ENCODE measurements at regions not wholly inside any gene's neighbourhood (a gene's known extent, or its start where the extent isn't known, plus 50 kb on each side); places are given as distances from the start of the nearest gene placed in this dataset.

GRCh38 chr18:72104851-72105250, 439.3 kb downstream of the CBLN2 start:
- DNase-seq (ENCODE audit: low spot score) = no peak
- H3K4me1 Mint-ChIP-seq = peaks cover 17% of the 10 kb centered on the region
- Histone ChIP-seq H3K9ac (no peak overlapping the region), H3K4me1 (peaks cover 9% of the 10 kb centered on the region), H2AFZ (replicated peaks) (no peak overlapping the region), H3K79me2 (ENCODE audit: low read depth) (no peaks in the 10 kb centered on the region), H3F3A (ENCODE audit: low read depth) (no peaks in the 10 kb centered on the region), H3K4me2 (no peak overlapping the region), H3K27me3 (no peaks in the 10 kb centered on the region), H3K36me3 (no peaks in the 10 kb centered on the region), H3K4me3 (no peak overlapping the region), H3K27ac (no peak overlapping the region), H3K9me3 (ENCODE audit: low read depth) (no peaks in the 10 kb centered on the region), H4K20me1 (ENCODE audit: low read depth) (no peaks in the 10 kb centered on the region)
- no peaks in the 10 kb centered on the region for H3K36me3 Mint-ChIP-seq
- H3K27me3 Mint-ChIP-seq (ENCODE audit: insufficient read depth, low read depth) = no peaks in the 10 kb centered on the region
- TF ChIP-seq EZH2 (IDR thresholded peaks at IDR 0.05) (no peak), EZH2phosphoT487 (IDR thresholded peaks at IDR 0.05) (no peak), CTCF (IDR thresholded peaks at IDR 0.05) (no peak)
- no peak overlapping the region for H3K4me3 Mint-ChIP-seq
- no peak overlapping the region for H3K27ac Mint-ChIP-seq
- no peaks in the 10 kb centered on the region for H3K9me3 Mint-ChIP-seq

- Mint-ChIP-seq H3K4me3 (no peak overlapping the region), H3K27ac (no peak overlapping the region), H3K9me3 (no peaks in the 10 kb centered on the region), H3K4me1 (peaks cover 3% of the 10 kb centered on the region), H3K27me3 (ENCODE audit: insufficient read depth, low read depth) (no peaks in the 10 kb centered on the region), H3K36me3 (no peaks in the 10 kb centered on the region)
- H3K4me2 ChIP-seq = no peak overlapping the region
- H3K27me3 ChIP-seq = no peaks in the 10 kb centered on the region
- no peaks in the 10 kb centered on the region for H3F3A ChIP-seq (ENCODE audit: low read depth)
- H3K9ac ChIP-seq = no peak overlapping the region
- H3K9me3 ChIP-seq (ENCODE audit: low read depth) = no peaks in the 10 kb centered on the region
- H3K27ac ChIP-seq = no peak overlapping the region
- no peak overlapping the region for H3K4me3 ChIP-seq
- no peak for DNase-seq (ENCODE audit: low spot score)
- no peak for TF ChIP-seq EZH2phosphoT487 (IDR thresholded peaks at IDR 0.05)
- H4K20me1 ChIP-seq (ENCODE audit: low read depth) = no peaks in the 10 kb centered on the region
- no peak overlapping the region for H2AFZ ChIP-seq (replicated peaks)
- no peaks in the 10 kb centered on the region for H3K79me2 ChIP-seq (ENCODE audit: low read depth)
- H3K4me1 ChIP-seq = peaks cover 2% of the 10 kb centered on the region
- H3K36me3 ChIP-seq = no peaks in the 10 kb centered on the region
Observed at GRCh38 chr18:72102412-72102811, 441.7 kb downstream of the CBLN2 start.

GRCh38 chr18:72100465-72101004, 443.6 kb downstream of the CBLN2 start:
- Histone ChIP-seq H3K27me3 (no peaks in the 10 kb centered on the region), H3F3A (ENCODE audit: low read depth) (no peaks in the 10 kb centered on the region), H2AFZ (replicated peaks) (no peak overlapping the region), H3K79me2 (ENCODE audit: low read depth) (no peaks in the 10 kb centered on the region), H3K36me3 (no peaks in the 10 kb centered on the region), H4K20me1 (ENCODE audit: low read depth) (no peaks in the 10 kb centered on the region), H3K27ac (no peak overlapping the region), H3K4me3 (no peak overlapping the region), H3K9ac (no peak overlapping the region), H3K4me1 (no peaks in the 10 kb centered on the region), H3K9me3 (ENCODE audit: low read depth) (no peaks in the 10 kb centered on the region), H3K4me2 (no peak overlapping the region)
- peak; percentile 19 for DNase-seq (ENCODE audit: low spot score)
- no peak overlapping the region for H3K4me3 Mint-ChIP-seq
- H3K4me1 Mint-ChIP-seq = peaks cover 2% of the 10 kb centered on the region
- no peak for TF ChIP-seq EZH2 (IDR thresholded peaks at IDR 0.05)
- H3K27ac Mint-ChIP-seq = no peak overlapping the region
- H3K9me3 Mint-ChIP-seq = no peaks in the 10 kb centered on the region
- no peaks in the 10 kb centered on the region for H3K36me3 Mint-ChIP-seq
- no peaks in the 10 kb centered on the region for H3K27me3 Mint-ChIP-seq (ENCODE audit: insufficient read depth, low read depth)

GRCh38 chr18:72091369-72091768, 452.8 kb downstream of the CBLN2 start:
- DNase-seq (ENCODE audit: low spot score) = no peak
- Mint-ChIP-seq H3K4me1 (no peaks in the 10 kb centered on the region), H3K27me3 (ENCODE audit: insufficient read depth, low read depth) (no peaks in the 10 kb centered on the region), H3K27ac (no peak overlapping the region), H3K36me3 (no peaks in the 10 kb centered on the region), H3K9me3 (no peaks in the 10 kb centered on the region), H3K4me3 (no peak overlapping the region)
- Histone ChIP-seq H3K4me2 (no peak overlapping the region), H3K36me3 (no peaks in the 10 kb centered on the region), H4K20me1 (ENCODE audit: low read depth) (no peaks in the 10 kb centered on the region), H3K4me1 (no peaks in the 10 kb centered on the region), H3F3A (ENCODE audit: low read depth) (no peaks in the 10 kb centered on the region), H3K4me3 (no peak overlapping the region), H2AFZ (replicated peaks) (peak overlapping the region; percentile 79), H3K27me3 (no peaks in the 10 kb centered on the region), H3K9me3 (ENCODE audit: low read depth) (no peaks in the 10 kb centered on the region), H3K9ac (no peak overlapping the region), H3K79me2 (ENCODE audit: low read depth) (no peaks in the 10 kb centered on the region), H3K27ac (no peak overlapping the region)
- no peak for TF ChIP-seq CTCF (IDR thresholded peaks at IDR 0.05)
- no peak for TF ChIP-seq EZH2phosphoT487 (IDR thresholded peaks at IDR 0.05)
- no peak for TF ChIP-seq EZH2 (IDR thresholded peaks at IDR 0.05)
